HCT116 (cell line): ENCODE measurements at regions not wholly inside any gene's neighbourhood (a gene's known extent, or its start where the extent isn't known, plus 50 kb on each side); places are given as distances from the start of the nearest gene placed in this dataset.

Source experiments
- ATAC-seq: fragments of 200-7000 bp; cut with Tn5 transposase; 2 replicates; pipeline ENCODE4 v1.9.1; 2020; ENCODE audit warnings: mild to moderate bottlenecking, moderate library complexity
- BruUV-seq: library from RNA; stranded (reverse); fragments of 400-500 nt; replicated peaks from 2 replicates; lab custom pipeline; 2021; lab: Mats Ljungman, UMichigan
- CTCF ChIA-PET: fragments of 300-600 bp; sonication (Branson Sonifier 250); formaldehyde crosslinking; loops from one replicate; lab custom pipeline; 2021; ENCODE audit warnings: antibody characterized with exemption; lab: Charles Lee
- POLR2A ChIA-PET: fragments of 300-600, 350-600 bp; sonication (Branson Sonifier 250); formaldehyde crosslinking; loops from one replicate; lab custom pipeline; 2021; ENCODE audit warnings: antibody characterized with exemption; lab: Charles Lee
- RAD21 ChIA-PET, 2 experiments: fragments of 300-600 bp; sonication (Branson Sonifier 250); formaldehyde crosslinking; loops; one replicate each; lab custom pipeline; 2023; ENCODE audit warnings: low total read pairs in 2 of 2; ENCODE audit not compliant: uncharacterized antibody in 2 of 2, unreplicated experiment in 2 of 2, low non-redundant PET in 1 of 2; lab: Charles Lee
- DNase-seq: peaks from one replicate; pipeline ENCODE4 v3.0.0-alpha.2; 2010; ENCODE audit warnings: low read depth, low spot score
- H2AFZ ChIP-seq: fragments of 200-600 bp; shearing (Covaris generic), sonication (generic); 2 replicates; pipeline ENCODE4 v1.6.1; 2017; ENCODE audit warnings: low read depth, mixed run types, mixed read lengths, antibody characterized with exemption, low read length; ENCODE audit not compliant: poor library complexity, severe bottlenecking
- H3K27ac ChIP-seq: 2 replicates; pipeline ENCODE4 v1.5.1; 2012; ENCODE audit warnings: low read depth, low read length
- H3K27me3 ChIP-seq: fragments of 200-600 bp; sonication (generic); 2 replicates; pipeline ENCODE4 v1.6.1; 2016; ENCODE audit warnings: mixed run types, low read length, mixed read lengths; ENCODE audit not compliant: insufficient read depth
- H3K36me3 ChIP-seq, 2 experiments: fragments of 200-500 bp in 1 of 2; fragments of 200-600 bp in 1 of 2; sonication (Bioruptor generic) in 1 of 2; sonication (generic) in 1 of 2; 2 replicates each; pipeline versions ENCODE4 v1.5.1 to v1.6.1; 2014 to 2016; ENCODE audit warnings: low read length in 2 of 2, inconsistent platforms in 1 of 2, mixed read lengths in 1 of 2, mixed run types in 1 of 2; ENCODE audit not compliant: insufficient read depth in 2 of 2, control insufficient read depth in 1 of 2
- H3K4me1 ChIP-seq, 2 experiments: fragments of 200-600 bp in 1 of 2; sonication (generic) in 1 of 2; 2 replicates each; pipeline versions ENCODE4 v1.5.1 to v1.6.1; 2012 to 2017; ENCODE audit warnings: low read length in 2 of 2, inconsistent platforms in 1 of 2, mild to moderate bottlenecking in 1 of 2, mixed read lengths in 1 of 2, mixed run types in 1 of 2, moderate library complexity in 1 of 2; ENCODE audit not compliant: insufficient read depth in 2 of 2, control insufficient read depth in 1 of 2
- H3K4me2 ChIP-seq: fragments of 200-600 bp; sonication (generic); 2 replicates; pipeline ENCODE4 v1.6.1; 2017; ENCODE audit warnings: mixed run types, low read length, mixed read lengths
- H3K4me3 ChIP-seq, 2 experiments: fragments of 200-600 bp in 1 of 2; sonication (generic) in 1 of 2; replicated peaks in 1 of 2; 2 replicates each; pipeline ENCODE4 v1.5.1; 2011 to 2016; ENCODE audit warnings: low read length in 2 of 2, control low read depth in 1 of 2, low read depth in 1 of 2, mild to moderate bottlenecking in 1 of 2, mixed read lengths in 1 of 2, mixed run types in 1 of 2
- H3K79me2 ChIP-seq: fragments of 200-600 bp; sonication (generic); 2 replicates; pipeline ENCODE4 v1.6.1; 2017; ENCODE audit warnings: mild to moderate bottlenecking, mixed run types, low read length, moderate library complexity, mixed read lengths; ENCODE audit not compliant: insufficient read depth
- H3K9ac ChIP-seq: fragments of 200-600 bp; sonication (generic); 2 replicates; pipeline ENCODE4 v1.6.1; 2016; ENCODE audit warnings: low read length, mixed read lengths
- H3K9me2 ChIP-seq: fragments of 200-600 bp; sonication (generic), shearing (Covaris generic); 2 replicates; pipeline ENCODE4 v1.6.1; 2017; ENCODE audit warnings: mixed run types, mild to moderate bottlenecking, moderate library complexity; ENCODE audit not compliant: insufficient read depth
- H3K9me3 ChIP-seq, 2 experiments: fragments of 200-500 bp in 1 of 2; fragments of 200-600 bp in 1 of 2; sonication (Bioruptor generic) in 1 of 2; sonication (generic) in 1 of 2; 2 replicates each; pipeline ENCODE4 v1.6.1; 2014 to 2017; ENCODE audit warnings: low read length in 2 of 2, mixed read lengths in 2 of 2, inconsistent platforms in 1 of 2, low read depth in 1 of 2, mild to moderate bottlenecking in 1 of 2, mixed run types in 1 of 2, moderate library complexity in 1 of 2; ENCODE audit not compliant: control insufficient read depth in 1 of 2, insufficient read depth in 1 of 2
- H4K20me1 ChIP-seq: fragments of 200-600 bp; sonication (generic), shearing (Covaris generic); 2 replicates; pipeline ENCODE4 v1.6.1; 2017; ENCODE audit warnings: mixed run types, mild to moderate bottlenecking, moderate library complexity; ENCODE audit not compliant: insufficient read depth
- CBX3 ChIP-seq: IDR thresholded peaks from 2 replicates; pipeline ENCODE4 v1.6.1; 2012; ENCODE audit warnings: low read depth
- CEBPB ChIP-seq: IDR thresholded peaks from 2 replicates; pipeline ENCODE4 v1.6.1; 2012; ENCODE audit warnings: low read depth
- EGR1 ChIP-seq: IDR thresholded peaks from 2 replicates; pipeline ENCODE4 v1.6.1; 2012; ENCODE audit warnings: low read depth
- ELF1 ChIP-seq: IDR thresholded peaks from 2 replicates; pipeline ENCODE4 v1.6.1; 2012; ENCODE audit warnings: low read depth, borderline replicate concordance
- EZH2 ChIP-seq: fragments of 200-600 bp; sonication (generic); IDR thresholded peaks from 2 replicates; pipeline ENCODE4 v1.6.1; 2017; ENCODE audit warnings: antibody characterized with exemption, mixed run types
- EZH2phosphoT487 ChIP-seq: fragments of 200-600 bp; IDR thresholded peaks from 2 replicates; pipeline ENCODE4 v1.6.1; 2018; ENCODE audit warnings: antibody characterized with exemption, borderline replicate concordance
- FOSL1 ChIP-seq: IDR thresholded peaks from 2 replicates; pipeline ENCODE4 v1.6.1; 2012; ENCODE audit warnings: low read depth
- JUND ChIP-seq: IDR thresholded peaks from 2 replicates; pipeline ENCODE4 v1.6.1; 2012
- POLR2AphosphoS5 ChIP-seq: IDR thresholded peaks from 2 replicates; pipeline ENCODE4 v1.6.1; 2011; ENCODE audit warnings: mild to moderate bottlenecking, low read depth, low read length, moderate library complexity
- RAD21 ChIP-seq: IDR thresholded peaks from 2 replicates; pipeline ENCODE4 v1.6.1; 2012; ENCODE audit warnings: low read depth, mild to moderate bottlenecking
- SIN3A ChIP-seq: IDR thresholded peaks from 2 replicates; pipeline ENCODE4 v1.6.1; 2012; ENCODE audit warnings: low read depth
- SP1 ChIP-seq: IDR thresholded peaks from 2 replicates; pipeline ENCODE4 v1.6.1; 2012; ENCODE audit warnings: low read depth
- SRF ChIP-seq: IDR thresholded peaks from 2 replicates; pipeline ENCODE4 v1.6.1; 2012; ENCODE audit warnings: low read depth
- TCF7L2 ChIP-seq: IDR thresholded peaks from 2 replicates; pipeline ENCODE4 v1.7.0; 2011; ENCODE audit warnings: borderline replicate concordance, inconsistent platforms; ENCODE audit not compliant: insufficient read depth, insufficient read length; ENCODE audit errors: extremely low read depth
- ZFX ChIP-seq: fragments of 450-650 bp; IDR thresholded peaks from 2 replicates; pipeline ENCODE4 v1.6.1; 2017
- intact Hi-C: fragments of 100-400 bp; cut with micrococcal nuclease; formaldehyde crosslinking; loops from 2 replicates; pipeline ENCODE4 v1.10.0; 2022
- TF ChIP-seq, protein P1 (sequence below): IDR thresholded peaks from 2 replicates; pipeline ENCODE4 v1.6.1; 2012
- TF ChIP-seq, protein P2 (sequence below): IDR thresholded peaks from 2 replicates; pipeline ENCODE4 v1.6.1; 2012
- TF ChIP-seq, protein P3 (sequence below): IDR thresholded peaks from 2 replicates; pipeline ENCODE4 v1.6.1; 2012; ENCODE audit warnings: low read depth

GRCh38 chr11:91097083-91097482 lies 874.2 kb upstream of the CHORDC1 start:
- BruUV-seq, result no TSS peak
- Histone ChIP-seq H3K27me3 (no peaks in the 10 kb centered on the region), H3K36me3 (no peaks in the 10 kb centered on the region), H3K79me2 (no peaks in the 10 kb centered on the region), H3K9me2 (no peaks in the 10 kb centered on the region), H3K4me3 (no peak overlapping the region), H3K4me2 (no peak overlapping the region), H4K20me1 (no peaks in the 10 kb centered on the region), H3K9ac (no peak overlapping the region), H2AFZ (no peak overlapping the region)
- CTCF ChIA-PET, result no interaction called here
- intact Hi-C loops, result no loop called here
- TF ChIP-seq, protein P1, sequence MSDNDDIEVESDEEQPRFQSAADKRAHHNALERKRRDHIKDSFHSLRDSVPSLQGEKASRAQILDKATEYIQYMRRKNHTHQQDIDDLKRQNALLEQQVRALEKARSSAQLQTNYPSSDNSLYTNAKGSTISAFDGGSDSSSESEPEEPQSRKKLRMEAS, result no peak
- TF ChIP-seq SP1, result no peak
- TF ChIP-seq, protein P2, sequence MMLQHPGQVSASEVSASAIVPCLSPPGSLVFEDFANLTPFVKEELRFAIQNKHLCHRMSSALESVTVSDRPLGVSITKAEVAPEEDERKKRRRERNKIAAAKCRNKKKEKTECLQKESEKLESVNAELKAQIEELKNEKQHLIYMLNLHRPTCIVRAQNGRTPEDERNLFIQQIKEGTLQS, result no peak
- TF ChIP-seq EZH2phosphoT487, result no peak
- TF ChIP-seq RAD21, result no peak
- TF ChIP-seq FOSL1, result no peak
- TF ChIP-seq SRF, result no peak
- TF ChIP-seq TCF7L2, result no peak
- TF ChIP-seq POLR2AphosphoS5, result no peak
- TF ChIP-seq SIN3A, result no peak
- TF ChIP-seq CBX3, result no peak
- no peak for TF ChIP-seq JUND
- TF ChIP-seq ELF1, result no peak
- TF ChIP-seq CEBPB, result no peak
- TF ChIP-seq, protein P3, sequence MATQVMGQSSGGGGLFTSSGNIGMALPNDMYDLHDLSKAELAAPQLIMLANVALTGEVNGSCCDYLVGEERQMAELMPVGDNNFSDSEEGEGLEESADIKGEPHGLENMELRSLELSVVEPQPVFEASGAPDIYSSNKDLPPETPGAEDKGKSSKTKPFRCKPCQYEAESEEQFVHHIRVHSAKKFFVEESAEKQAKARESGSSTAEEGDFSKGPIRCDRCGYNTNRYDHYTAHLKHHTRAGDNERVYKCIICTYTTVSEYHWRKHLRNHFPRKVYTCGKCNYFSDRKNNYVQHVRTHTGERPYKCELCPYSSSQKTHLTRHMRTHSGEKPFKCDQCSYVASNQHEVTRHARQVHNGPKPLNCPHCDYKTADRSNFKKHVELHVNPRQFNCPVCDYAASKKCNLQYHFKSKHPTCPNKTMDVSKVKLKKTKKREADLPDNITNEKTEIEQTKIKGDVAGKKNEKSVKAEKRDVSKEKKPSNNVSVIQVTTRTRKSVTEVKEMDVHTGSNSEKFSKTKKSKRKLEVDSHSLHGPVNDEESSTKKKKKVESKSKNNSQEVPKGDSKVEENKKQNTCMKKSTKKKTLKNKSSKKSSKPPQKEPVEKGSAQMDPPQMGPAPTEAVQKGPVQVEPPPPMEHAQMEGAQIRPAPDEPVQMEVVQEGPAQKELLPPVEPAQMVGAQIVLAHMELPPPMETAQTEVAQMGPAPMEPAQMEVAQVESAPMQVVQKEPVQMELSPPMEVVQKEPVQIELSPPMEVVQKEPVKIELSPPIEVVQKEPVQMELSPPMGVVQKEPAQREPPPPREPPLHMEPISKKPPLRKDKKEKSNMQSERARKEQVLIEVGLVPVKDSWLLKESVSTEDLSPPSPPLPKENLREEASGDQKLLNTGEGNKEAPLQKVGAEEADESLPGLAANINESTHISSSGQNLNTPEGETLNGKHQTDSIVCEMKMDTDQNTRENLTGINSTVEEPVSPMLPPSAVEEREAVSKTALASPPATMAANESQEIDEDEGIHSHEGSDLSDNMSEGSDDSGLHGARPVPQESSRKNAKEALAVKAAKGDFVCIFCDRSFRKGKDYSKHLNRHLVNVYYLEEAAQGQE, result no peak
- TF ChIP-seq EGR1, result no peak
- TF ChIP-seq EZH2, result no peak
- TF ChIP-seq ZFX, result no peak
- TF ChIP-seq, all 23 proteins: peak for 0
- RAD21 ChIA-PET, result no interaction called here
- Histone ChIP-seq H3K9me3 (peaks cover 0 to 4% of the 10 kb centered on the region in 2 experiments; a peak in 1 of 4 replicates), H3K4me1 (no peaks in the 10 kb centered on the region), H3K27ac (no peak overlapping the region)
- no peak for DNase-seq
- POLR2A ChIA-PET, result no interaction called here
- no peak for ATAC-seq
